Right lobe of liver (tissue), 6 donors: ENCODE measurements at regions not wholly inside any gene's neighbourhood (a gene's known extent, or its start where the extent isn't known, plus 50 kb on each side); places are given as distances from the start of the nearest gene placed in this dataset.
A peak's percentile ranks its signal among the peaks of the same experiment; 100 is the strongest.

Experiments used
- ATAC-seq, 4 donors: fragments of 200-7000 bp; cut with Tn5 transposase; one replicate each; pipeline ENCODE4 v1.9.1; 2020; ENCODE audit warnings: mild to moderate bottlenecking in 4 of 4, moderate library complexity in 4 of 4
- DNase-seq, 3 donors: peaks; one replicate each; pipeline ENCODE4 v3.0.0-alpha.2; 2020
- H3K27ac ChIP-seq, 3 donors: fragments of 200-600 bp; one replicate each; pipeline ENCODE4 v1.8.0; 2022
- H3K27me3 ChIP-seq, 2 donors: fragments of 200-600 bp; one replicate each; pipeline ENCODE4 v1.8.0; 2022
- H3K36me3 ChIP-seq, 4 donors: fragments of 200-600 bp; sonication (generic) in 1 of 4; one replicate each; pipeline versions ENCODE4 v1.5.1 to v1.8.0; 2017 to 2022; ENCODE audit warnings: control low read depth in 1 of 4
- H3K4me1 ChIP-seq, 4 donors: fragments of 200-600 bp; sonication (generic) in 1 of 4; one replicate each; pipeline versions ENCODE4 v1.5.1 to v1.8.0; 2017 to 2022; ENCODE audit warnings: control low read depth in 1 of 4
- H3K4me3 ChIP-seq, 3 donors: fragments of 200-600 bp; one replicate each; pipeline ENCODE4 v1.8.0; 2022
- H3K9me3 ChIP-seq, 4 donors: fragments of 200-600 bp; sonication (generic) in 1 of 4; one replicate each; pipeline versions ENCODE4 v1.5.1 to v1.8.0; 2017 to 2022; ENCODE audit warnings: control low read depth in 1 of 4
- CTCF ChIP-seq, 4 donors: fragments of 200-600 bp in 3 of 4; fragments of 450-650 bp in 1 of 4; IDR thresholded peaks; one replicate each; pipeline versions ENCODE4 v1.5.1 to v1.8.0; 2016 to 2022; ENCODE audit warnings: antibody characterized with exemption in 4 of 4, mild to moderate bottlenecking in 2 of 4
- POLR2A ChIP-seq: fragments of 450-650 bp; IDR thresholded peaks from one replicate; pipeline ENCODE4 v1.6.1; 2017; ENCODE audit warnings: antibody characterized with exemption, mild to moderate bottlenecking
- WGBS: methylation state at CpG from one replicate; pipeline ENCODE4 v1.1.6; 2018; ENCODE audit warnings: low coverage, low lambda C conversion rate; ENCODE audit not compliant: insufficient coverage; ENCODE audit errors: missing lambda C conversion rate; 5-methylcytosine and 5-hydroxymethylcytosine counted together
- intact Hi-C, 2 donors: fragments of 100-400 bp; cut with DNase I; formaldehyde crosslinking; loops; one replicate each; pipeline versions ENCODE4 v1.11.2 to v1.14.1; 2022
- donor health status: DM: no; HTN: yes; CAD: no.
- donor health status: DM: no; HTN: no; CAD: no.
- donor health status: DM: no; HTN: no; CAD: no.
- donor health status: DM: no; HTN: yes; CAD: no.
- donor health status: DM: no; HTN: yes; CAD: no.

- H3K27me3 ChIP-seq: no peaks in the 10 kb centered on the region
- TF ChIP-seq CTCF (IDR thresholded peaks at IDR 0.05) (no peak), POLR2A (no peak)
- WGBS: 68% methylated on average over 3 of the region's 3 CpGs
- ATAC-seq (no peak), DNase-seq (no peak)
- no peaks in the 10 kb centered on the region for H3K36me3 ChIP-seq
- H3K9me3 ChIP-seq: no peaks in the 10 kb centered on the region
- H3K4me3 ChIP-seq: no peak overlapping the region
- peaks cover 0 to 3% (median 0%) of the 10 kb centered on the region in 4 donors for H3K4me1 ChIP-seq
- H3K27ac ChIP-seq: no peak overlapping the region
- intact Hi-C loops: no loop called here
Measured at GRCh38 chr7:138169441-138169851, 93.2 kb downstream of the AKR1D1 start.

GRCh38 chr7:138170298-138170697 lies 94.0 kb downstream of the AKR1D1 start:
- intact Hi-C loops: no loop called here
- H3K4me1 ChIP-seq: peaks cover 0 to 3% (median 0%) of the 10 kb centered on the region in 4 donors
- no peaks in the 10 kb centered on the region for H3K36me3 ChIP-seq
- peak in 2 of 4 donors; percentile 32 to 45 for ATAC-seq
- WGBS: 13% methylated on average over 2 of the region's 2 CpGs
- no peak for DNase-seq
- H3K27me3 ChIP-seq: no peaks in the 10 kb centered on the region
- no peak overlapping the region for H3K4me3 ChIP-seq
- TF ChIP-seq POLR2A: no peak
- TF ChIP-seq CTCF (IDR thresholded peaks at IDR 0.05): no peak
- no peak overlapping the region for H3K27ac ChIP-seq
- H3K9me3 ChIP-seq: no peaks in the 10 kb centered on the region

GRCh38 chr7:138170959-138171703 lies 94.9 kb downstream of the AKR1D1 start:
- Histone ChIP-seq H3K4me3 (no peak overlapping the region), H3K27me3 (no peaks in the 10 kb centered on the region), H3K9me3 (no peaks in the 10 kb centered on the region), H3K36me3 (no peaks in the 10 kb centered on the region), H3K4me1 (peaks cover 0 to 3% (median 0%) of the 10 kb centered on the region in 4 donors), H3K27ac (no peak overlapping the region)
- no peak for DNase-seq
- WGBS: 53% methylated on average over 7 of the region's 7 CpGs
- intact Hi-C loops: no loop called here
- ATAC-seq: peak; percentile 41 to 66 (median 56)
- TF ChIP-seq POLR2A: no peak
- no peak for TF ChIP-seq CTCF (IDR thresholded peaks at IDR 0.05)

- ATAC-seq: no peak
- Histone ChIP-seq H3K27ac (no peak overlapping the region), H3K36me3 (no peaks in the 10 kb centered on the region), H3K27me3 (no peaks in the 10 kb centered on the region), H3K4me3 (no peak overlapping the region), H3K4me1 (peaks cover 0 to 3% (median 0%) of the 10 kb centered on the region in 4 donors), H3K9me3 (no peaks in the 10 kb centered on the region)
- WGBS: 100% methylated on average over 3 of the region's 3 CpGs
- TF ChIP-seq CTCF (IDR thresholded peaks at IDR 0.05): no peak
- no peak for TF ChIP-seq POLR2A
- DNase-seq: no peak
- intact Hi-C loops: no loop called here
Measured at GRCh38 chr7:138173548-138173947, 97.3 kb downstream of the AKR1D1 start.
